UCSD-AML1 (cell line): ENCODE measurements at regions not wholly inside any gene's neighbourhood (a gene's known extent, or its start where the extent isn't known, plus 50 kb on each side); places are given as distances from the start of the nearest gene placed in this dataset.
"Not testable (repeated sequence)": the region's sequence is repeated elsewhere in the genome, so short reads cannot be mapped to it uniquely, and the experiment has no call there.

ENCODE experiments used
- DNase-seq: peaks from one replicate; lab custom pipeline; 2025; ENCODE audit not compliant: unreplicated experiment; lab: John Stamatoyannopoulos, UW

DNA sequence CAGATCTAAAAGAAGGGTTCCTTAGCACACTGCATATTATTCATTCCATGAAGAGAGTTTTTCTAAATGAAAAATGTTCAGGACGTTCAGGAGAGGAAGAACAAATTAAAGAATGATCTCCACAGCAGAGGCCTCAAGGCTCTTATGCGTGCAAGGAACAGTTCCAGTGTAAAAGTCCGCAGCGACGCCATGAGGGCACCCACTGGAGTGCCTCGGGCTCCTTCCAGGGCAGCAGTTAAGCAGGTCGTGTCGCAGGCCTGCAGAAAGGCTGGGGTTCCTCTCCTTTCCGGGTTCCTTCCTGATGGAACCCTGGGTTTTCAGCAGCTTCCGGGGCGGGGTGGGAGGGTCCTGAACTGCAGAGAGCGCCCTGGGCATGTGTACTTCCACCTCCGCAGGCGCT, 87.1 kb upstream of the SELENOP start:
- DNase-seq: no peak

DNA sequence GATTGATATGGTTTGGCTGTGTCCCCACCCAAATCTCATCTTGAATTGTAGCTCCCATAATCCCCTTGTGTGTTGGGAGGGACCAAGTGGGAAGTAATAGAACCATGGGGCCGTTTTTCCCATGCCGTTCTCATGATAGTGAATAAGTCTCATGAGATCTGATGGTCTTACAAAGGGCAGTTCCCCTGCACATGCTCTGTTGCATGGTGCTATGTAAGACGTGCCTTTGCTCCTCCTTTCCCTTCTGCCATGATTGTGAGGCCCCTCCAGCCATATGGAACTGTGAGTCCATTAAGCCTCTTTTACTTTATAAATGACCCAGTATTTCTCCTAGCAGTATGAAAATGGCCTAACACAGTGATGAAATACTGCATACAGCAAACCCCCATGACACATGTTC, 84.8 kb upstream of the SELENOP start:
- no peak for DNase-seq

DNA sequence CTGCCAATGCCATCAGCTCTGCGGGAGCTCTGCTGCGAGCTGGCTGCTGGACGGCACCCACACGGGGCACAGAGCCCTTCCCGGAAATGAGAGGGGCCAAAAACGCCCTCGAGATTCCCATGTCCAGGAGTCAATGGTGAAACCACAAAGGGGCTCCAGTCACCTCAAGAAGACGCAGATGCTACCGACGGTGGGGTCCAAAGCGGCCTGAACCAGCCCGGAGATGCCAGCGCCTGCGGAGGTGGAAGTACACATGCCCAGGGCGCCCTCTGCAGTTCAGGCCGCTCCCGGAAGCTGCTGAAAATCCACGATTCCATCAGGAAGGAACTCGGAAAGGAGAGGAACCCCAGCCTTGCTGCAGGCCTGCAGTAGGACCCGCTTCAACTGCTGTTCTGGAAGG, 82.4 kb upstream of the SELENOP start:
- no peak for DNase-seq

DNA sequence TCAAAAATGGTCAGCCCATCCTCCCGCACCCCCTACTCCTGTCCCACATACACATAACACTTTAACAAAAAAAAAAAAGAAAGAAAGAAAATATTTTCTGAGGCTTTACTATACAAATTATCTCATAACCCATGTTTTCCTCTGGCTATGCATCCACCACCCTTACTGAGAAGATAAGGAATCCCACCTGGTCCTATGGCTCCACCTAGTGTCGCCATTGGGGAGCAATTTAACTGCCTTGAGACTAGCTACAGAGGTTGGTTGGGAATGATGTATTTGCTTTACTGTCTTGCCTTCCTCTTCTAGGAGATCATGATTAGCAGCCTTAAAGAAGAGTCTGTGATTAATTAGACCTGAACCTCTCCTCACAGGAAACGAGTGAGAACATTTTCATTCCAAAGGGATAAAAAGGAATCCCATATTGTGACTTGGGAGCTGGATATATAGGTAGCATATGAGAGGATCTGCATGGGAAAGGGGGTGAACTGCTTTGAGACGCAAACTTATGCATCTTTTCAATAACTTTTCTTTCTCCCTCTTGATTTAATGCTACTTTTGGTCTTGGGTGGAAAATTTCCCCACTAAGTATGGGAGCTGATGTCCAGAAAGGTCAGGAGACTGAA, 77.7 kb upstream of the SELENOP start:
- peak; percentile 48 for DNase-seq

DNA sequence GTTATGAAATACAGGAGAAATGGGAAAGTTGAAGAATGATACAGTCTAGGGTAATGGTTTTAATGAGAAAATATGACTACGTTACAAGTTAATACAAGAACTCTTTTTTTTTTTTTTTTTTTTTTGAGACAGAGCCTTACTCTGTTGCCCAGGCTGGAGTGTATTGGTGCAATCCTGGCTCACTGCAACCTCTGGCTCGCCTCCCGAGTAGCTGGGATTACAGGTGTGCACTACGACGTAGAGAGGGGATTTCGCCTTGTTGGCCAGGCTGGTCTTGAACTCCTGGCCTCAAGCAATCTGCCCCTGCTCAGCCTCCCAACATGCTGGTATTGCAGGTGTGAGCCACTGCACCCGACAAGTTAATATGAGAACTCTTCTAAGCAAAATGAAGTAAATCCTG, 77.1 kb upstream of the SELENOP start:
- DNase-seq: no peak

DNA sequence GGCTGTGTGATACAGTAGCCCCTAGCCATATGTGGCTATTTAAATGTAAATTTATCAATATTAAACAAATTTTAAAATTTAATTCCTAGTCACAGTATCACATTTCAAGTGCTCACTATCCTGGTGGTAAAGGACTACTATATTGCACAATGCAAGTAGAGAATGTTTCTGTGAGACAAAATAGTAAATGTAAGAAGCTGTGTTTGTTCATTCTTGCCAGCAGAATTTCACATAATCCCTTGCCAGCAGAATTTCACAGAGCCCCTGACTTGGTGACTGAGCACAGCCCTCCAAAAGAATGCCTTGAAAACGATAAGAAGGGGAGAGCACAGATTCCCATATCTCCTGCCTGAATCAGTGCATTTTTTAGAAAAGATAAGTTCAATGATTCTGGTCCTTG, 75.9 kb upstream of the SELENOP start:
- DNase-seq: no peak

DNA sequence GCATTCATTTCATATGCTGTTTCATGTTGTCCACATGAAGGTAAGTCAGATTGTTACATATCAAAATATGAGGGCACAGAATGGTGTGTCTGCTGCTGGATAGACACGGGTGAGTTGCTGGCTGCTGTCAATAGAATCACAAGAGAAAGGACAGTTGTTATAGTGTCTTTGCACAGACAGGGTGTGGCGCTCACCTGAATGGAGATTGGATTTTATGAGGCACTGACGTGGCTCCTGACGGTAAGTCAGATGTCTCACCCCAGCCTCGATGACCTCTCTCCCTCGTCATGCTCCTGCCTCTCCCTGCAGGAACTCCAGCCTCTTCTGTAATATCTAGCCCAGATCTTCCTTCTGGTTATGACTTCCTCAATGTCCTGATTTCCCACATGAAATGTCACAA, 75.4 kb upstream of the SELENOP start:
- no peak for DNase-seq

DNA sequence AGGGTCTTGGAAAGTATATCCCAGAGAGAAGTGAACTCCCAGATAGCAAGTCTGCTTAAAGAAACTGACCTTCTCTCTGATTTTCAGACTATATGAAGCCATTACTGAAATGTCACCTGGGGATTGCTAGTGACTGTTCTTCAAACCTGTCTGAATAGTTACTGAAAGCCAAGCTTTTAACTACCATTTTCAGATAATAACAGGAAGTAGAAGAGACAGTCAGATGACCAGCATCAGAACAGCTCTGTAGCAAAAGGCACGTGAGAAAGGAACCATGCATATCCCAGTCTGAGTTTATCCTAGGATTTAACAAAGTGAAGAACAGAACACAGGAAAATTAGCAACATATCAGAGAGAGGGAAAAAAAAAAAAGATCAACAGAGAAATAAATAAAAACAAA, 74.9 kb upstream of the SELENOP start:
- no peak for DNase-seq

DNA sequence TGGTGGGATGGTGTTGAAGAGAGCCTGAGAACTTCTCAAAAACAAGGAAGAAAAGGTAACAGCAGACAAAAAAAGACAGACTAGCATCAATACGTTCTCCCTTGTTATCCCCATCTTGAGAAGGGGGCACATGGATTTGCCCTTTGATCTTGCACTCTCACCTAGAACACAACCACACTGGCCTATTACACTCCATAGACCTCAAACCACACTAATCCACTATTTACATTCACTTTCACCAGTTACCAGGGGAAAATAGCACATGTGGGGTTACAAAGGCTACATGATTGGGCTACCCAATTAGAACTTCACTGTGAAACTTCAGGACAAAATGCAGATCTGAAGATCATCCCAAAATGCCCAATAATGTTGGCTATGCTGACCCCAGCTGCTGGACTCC, 72.6 kb upstream of the SELENOP start:
- no peak for DNase-seq

DNA sequence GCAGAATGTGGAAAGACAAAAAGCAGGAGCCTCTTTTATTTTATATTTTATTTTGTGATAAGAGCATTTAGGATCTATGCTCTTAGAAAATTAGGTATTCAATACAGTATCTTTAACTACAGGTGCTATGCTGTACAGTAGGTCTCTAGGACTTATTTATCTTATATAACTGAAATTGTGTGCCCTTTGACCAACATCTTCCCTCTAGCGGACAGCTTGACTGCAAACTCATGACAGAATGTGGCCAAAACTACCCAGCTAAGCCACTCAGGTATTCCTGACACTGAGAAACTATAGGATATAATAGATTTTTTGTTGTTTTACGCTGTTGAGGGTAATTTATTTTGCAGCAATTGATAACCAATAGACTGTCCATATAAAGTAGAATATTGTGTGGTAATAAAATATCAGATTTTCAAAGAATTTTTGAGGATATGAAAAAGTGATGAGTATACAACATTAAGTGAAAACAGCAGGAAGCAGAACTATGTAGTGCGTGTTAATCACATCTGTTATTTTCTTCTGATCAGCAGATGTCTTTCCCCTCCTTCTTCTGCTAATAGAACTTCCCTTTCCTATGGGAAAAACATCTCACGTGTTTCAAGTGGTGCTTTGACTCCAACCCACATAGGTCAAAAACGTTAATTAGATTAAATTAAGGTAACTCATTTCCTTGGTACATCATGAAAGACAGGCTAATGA, 69.9 kb upstream of the SELENOP start:
- no peak for DNase-seq

DNA sequence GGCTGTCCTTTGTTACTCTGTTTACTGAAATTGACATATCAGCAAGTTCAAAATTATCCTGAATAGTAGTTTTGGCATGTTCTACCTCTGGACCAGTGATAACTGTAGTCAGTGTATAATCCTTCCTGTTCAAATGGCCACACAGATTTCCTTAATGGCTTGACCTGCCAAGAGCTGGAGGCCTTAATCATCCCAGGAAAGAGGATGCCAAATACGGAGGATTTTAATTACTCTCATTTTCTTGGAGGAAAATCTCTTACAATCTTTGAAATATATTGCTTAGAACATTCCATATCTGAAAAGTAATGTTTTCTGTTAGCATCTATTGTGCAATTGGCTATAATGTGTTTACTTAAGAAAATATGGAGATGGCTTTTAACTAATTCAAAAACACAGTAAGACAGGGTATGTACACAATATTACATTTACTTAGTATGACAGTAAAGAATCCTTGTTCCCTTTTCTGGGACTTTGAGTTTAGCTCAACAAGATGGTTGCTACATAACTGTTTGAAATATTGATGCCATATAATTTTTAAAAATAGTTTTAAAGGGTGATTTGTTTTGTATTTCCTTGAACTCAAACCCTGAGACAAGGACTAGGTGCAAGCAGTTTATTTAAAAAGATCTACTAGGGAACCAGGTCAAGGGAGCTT, 68.9 kb upstream of the SELENOP start:
- no peak for DNase-seq

DNA sequence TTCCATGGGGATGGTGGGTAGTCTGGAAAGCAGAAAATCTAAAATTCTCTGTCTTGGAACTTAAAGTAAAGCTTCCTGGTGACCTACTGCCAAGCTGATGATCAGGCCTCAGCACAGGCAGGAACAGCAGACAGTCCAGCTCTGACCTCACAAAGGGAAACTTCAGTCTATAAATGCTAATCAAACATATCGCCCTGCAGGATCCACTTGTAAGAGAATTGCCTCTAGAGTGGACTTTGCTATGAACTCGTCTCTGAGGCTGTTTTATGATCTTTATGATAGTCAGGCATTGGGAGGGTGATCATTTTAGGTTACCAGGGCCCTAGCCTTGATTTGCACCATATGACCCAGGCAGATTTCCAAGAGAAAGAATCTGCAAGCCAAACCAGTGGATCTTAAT, 67.6 kb upstream of the SELENOP start:
- no peak for DNase-seq

DNA sequence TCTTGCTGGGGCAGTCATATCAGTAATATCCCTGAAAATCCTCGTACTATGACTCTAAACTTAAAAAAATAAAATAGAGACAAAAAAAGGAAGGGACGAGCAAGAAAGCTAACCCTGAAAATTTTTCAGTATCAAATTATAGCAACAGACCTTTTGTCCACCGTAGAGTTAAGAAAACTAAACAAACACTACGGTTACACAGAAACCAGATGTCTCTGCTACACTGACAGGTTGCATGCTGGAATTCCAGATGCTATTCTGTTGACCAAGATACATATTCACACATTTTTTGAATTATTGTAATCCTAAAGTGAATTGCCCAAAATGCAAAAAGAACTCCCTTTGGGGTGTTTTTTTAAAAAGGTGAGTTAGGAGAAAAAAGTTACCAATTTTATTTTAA, 66.9 kb upstream of the SELENOP start:
- DNase-seq: no peak

DNA sequence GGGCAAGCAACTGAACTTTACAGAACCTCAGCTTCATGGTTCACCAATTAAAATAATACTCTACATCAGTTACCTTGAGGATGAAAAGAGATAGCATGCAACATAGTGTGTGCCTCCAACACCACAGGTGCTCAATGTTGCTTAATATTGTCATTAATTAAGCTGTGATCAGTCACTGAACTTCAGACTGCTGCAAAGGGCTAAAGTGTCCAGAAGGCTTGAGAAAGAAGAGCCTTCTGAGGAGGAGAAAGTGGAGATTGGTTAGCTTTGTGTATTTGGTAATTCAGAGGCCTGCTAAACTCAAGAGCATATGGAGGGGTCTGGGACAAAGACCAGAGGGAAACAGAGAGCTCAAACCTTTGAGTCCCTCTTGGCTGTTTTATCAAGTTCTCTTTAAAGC, 66.3 kb upstream of the SELENOP start:
- DNase-seq: no peak

DNA sequence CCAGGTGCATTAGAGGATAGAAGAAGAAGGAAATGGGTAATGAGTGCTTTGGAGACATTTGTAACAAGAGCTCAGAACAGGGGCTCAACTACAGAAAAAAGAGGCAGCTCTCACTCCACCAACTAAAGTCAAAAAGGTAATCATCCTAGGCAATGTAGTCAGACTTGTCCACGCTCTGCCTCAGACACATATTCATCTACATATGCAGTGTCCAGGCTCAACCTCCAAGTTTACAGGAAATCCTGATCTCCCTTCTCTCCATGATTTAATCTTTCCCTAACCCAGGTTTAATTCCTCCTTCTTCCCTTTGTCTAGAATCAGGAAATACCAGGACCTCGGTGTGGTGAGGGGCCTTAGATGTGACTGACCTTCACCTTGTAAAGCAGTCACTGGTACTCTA, 65.7 kb upstream of the SELENOP start:
- DNase-seq: no peak

DNA sequence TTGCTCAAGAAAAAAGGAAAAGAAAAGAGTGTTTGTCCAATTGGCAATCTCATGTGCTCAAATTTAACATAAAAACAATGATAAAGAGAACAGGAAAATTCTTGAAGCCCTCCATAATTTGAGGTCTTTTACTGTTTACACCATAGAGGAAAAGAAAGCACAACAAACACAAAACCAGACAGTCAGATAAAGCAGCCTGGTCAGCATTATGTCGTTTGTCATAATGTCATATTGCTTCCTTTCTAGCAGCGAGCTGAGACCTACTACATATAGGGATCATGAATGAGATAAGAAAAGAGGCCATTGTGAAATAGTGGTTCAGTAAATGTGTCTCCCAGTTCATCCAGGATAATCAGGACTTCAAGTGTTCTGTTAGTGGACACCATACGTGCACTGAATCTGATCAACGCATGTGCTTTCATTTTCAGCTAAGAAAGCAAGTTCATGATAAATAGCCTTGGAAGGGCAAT, 64.7 kb upstream of the SELENOP start:
- DNase-seq: no peak

DNA sequence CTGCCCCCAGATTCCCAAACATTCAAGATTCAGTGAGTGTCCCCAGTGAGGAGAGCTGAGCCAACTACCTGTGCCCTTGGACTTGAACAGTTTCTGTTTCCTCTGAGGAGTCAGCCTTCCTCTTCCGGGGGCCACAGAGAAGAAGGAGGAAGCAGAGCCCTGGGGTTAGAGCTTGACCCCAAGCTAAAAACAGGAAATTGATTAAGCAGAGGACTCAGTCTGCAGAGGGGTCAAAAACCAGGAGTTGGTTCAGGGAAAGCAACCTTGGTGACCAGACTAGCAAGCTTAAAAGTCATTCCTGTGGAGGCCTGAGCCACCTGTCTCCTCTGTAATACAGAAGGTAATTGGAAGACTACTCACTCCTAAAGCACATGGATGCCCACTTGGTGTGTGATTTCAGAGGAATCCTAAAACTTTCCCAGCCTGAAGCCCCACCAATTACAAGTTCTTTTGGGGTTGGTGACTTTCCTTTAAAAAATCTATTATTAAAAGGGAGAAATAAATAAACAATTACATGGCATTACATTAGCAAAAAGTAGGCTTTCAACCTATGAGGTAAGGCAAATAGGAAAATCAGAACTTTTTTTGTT, 64.2 kb upstream of the SELENOP start:
- DNase-seq: no peak

DNA sequence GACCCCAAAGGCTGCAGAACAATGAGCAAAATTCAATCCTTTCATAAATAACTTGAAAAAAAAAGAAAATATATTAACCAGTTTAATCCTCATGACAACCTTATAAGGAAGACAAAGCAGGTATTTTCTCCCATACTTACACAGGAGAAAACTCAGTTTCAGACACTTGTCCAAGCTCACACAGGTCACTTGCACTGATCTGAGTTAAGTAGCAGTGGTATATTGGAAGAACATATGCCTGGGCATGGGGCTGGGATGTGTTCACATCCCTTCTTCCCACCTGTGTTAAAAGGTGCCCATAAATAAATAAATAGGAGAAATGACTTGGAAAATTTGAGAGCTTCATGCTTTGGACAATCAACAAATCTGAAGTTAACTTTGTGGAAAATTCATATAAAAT, 63.5 kb upstream of the SELENOP start:
- no peak for DNase-seq

DNA sequence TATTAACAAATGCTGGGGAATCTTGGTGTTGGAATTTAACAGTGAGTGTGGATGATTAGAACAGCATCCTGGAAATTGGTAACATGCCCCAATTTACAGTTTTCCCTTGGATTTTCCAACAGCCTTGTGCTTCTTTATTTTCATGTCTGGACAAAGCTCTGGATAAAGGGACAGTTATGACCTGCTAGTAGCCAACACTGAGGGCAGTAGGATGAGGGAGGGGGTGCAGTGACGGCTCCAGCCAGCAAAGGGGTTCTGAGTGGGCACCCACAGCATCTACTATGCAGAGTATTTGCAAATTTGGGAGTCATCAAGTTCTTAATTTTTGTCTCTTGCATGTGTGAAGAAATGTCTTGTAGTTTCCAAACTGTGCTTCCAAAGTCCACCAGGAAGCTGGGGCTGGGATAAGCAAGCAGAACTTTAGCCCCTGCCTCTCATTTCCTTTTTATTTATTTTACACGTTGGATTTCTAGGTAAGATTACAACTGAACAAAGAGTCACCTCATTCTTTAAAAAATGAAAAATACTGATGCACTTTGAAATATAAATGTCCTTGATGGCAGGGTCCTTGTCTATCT, 63.0 kb upstream of the SELENOP start:
- no peak for DNase-seq

DNA sequence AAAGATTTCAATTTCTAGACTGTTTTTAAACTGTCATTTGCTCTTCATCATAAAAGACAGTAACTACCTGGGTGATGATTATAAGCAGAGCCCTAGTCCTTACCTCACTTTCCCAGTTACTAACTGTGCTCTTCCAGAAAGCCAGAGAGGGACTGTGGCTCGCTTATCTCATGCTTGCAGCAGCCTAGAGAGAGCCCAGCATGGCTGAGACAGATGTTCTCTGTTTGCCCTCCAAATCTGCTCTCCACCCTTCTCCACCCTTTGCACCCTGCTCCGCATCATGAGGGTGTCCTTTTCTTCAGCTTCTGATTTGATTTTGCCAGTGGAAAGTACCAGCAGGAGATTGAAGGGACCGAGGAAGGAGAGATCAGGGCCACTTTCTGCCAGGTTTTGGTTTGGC, 61.2 kb upstream of the SELENOP start:
- DNase-seq: no peak

DNA sequence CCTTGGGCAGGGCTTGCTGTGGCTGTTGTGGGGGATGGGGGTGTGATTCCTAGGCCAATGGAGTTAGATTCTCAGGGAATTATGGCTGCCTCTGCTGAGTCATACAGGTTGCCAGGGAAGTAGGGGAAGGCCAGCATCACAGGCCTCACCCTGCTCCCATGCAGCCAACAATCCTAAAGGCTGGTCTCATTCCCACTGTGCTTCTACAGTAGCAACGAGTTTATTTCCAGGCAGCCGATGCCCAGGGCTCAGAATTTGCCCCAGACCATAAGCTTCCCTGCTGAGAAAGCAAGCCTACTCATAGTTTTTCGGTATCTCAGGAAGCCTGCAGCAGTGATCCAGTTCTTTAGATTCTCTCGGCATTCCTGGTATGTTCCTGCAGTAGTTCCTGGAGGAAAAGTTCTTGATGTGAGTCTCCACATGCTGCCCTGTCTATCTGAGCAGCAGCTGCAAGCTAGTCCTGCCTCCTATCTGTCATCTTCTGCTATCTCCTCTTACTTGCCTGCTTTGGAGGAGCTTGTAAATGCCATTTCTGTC, 59.3 kb upstream of the SELENOP start:
- no peak for DNase-seq

DNA sequence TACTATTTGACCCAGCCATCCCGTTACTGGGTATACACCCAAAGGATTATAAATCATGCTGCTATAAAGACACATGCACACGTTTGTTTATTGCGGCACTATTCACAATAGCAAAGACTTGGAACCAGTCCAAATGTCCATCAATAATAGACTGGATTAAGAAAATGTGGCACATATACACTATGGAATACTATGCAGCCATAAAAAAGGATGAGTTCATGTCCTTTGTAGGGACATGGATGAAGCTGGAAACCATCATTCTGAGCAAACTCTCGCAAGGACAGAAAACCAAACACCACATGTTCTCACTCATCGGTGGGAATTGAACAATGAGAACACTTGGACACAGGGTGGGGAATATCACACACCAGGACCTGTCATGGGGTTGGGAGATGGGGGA, 56.7 kb upstream of the SELENOP start:
- DNase-seq: not testable (repeated sequence)
